Astrocyte (in vitro differentiated cells and primary cell): ENCODE measurements at regions not wholly inside any gene's neighbourhood (a gene's known extent, or its start where the extent isn't known, plus 50 kb on each side); places are given as distances from the start of the nearest gene placed in this dataset.

Source experiments
- CTCF ChIP-seq: IDR thresholded peaks from 2 replicates; pipeline ENCODE4 v1.5.1; 2011; ENCODE audit warnings: low read depth, mild to moderate bottlenecking, inconsistent platforms, low read length, moderate library complexity; ENCODE audit not compliant: insufficient read depth
- EZH2 ChIP-seq: IDR thresholded peaks from 2 replicates; pipeline ENCODE4 v1.6.1; 2012; ENCODE audit warnings: mild to moderate bottlenecking, low read length, inconsistent platforms; ENCODE audit not compliant: insufficient read depth

- TF ChIP-seq CTCF = no peak
- no peak for TF ChIP-seq EZH2
Measured at GRCh38 chr20:59459586-59459985, 144.8 kb upstream of the PHACTR3 start.
